ENCODE measurements at regions not wholly inside any gene's neighbourhood (a gene's known extent, or its start where the extent isn't known, plus 50 kb on each side); places are given as distances from the start of the nearest gene placed in this dataset.

- no peaks in the 10 kb centered on the region for H3K27me3 ChIP-seq (ENCODE audit: control insufficient read depth, insufficient read depth, low read length)
- no peaks in the 10 kb centered on the region for H3K36me3 ChIP-seq (ENCODE audit: control insufficient read depth, insufficient read depth, low read length)
Observed at GRCh38 chr14:101357038-101357437, 204.3 kb upstream of the DIO3 start.

GRCh38 chr14:101357559-101358319, 203.6 kb upstream of the DIO3 start:
- H3K27me3 ChIP-seq (ENCODE audit: control insufficient read depth, insufficient read depth, low read length), result no peaks in the 10 kb centered on the region
- H3K36me3 ChIP-seq (ENCODE audit: control insufficient read depth, insufficient read depth, low read length), result no peaks in the 10 kb centered on the region
- H3K4me3 ChIP-seq (ENCODE audit: low read length), result no peak overlapping the region
- peak overlapping the region; percentile 95 for H3K27ac ChIP-seq (ENCODE audit: low read depth, low read length)
- H3K4me1 ChIP-seq (ENCODE audit: control insufficient read depth, insufficient read depth, low read length), result peaks cover 36% of the 10 kb centered on the region
- no peak overlapping the region for H3K9ac ChIP-seq (ENCODE audit: low read length)

More at GRCh38 chr14:101357038-101357437, 204.3 kb upstream of the DIO3 start:
- Histone ChIP-seq H3K27ac (ENCODE audit: low read depth, low read length) (no peak overlapping the region), H3K9ac (ENCODE audit: low read length) (no peak overlapping the region), H3K4me3 (ENCODE audit: low read length) (no peak overlapping the region), H3K4me1 (ENCODE audit: control insufficient read depth, insufficient read depth, low read length) (peaks cover 36% of the 10 kb centered on the region)

GRCh38 chr14:101358320-101359125, 202.8 kb upstream of the DIO3 start:
- H3K4me1 ChIP-seq (ENCODE audit: control insufficient read depth, insufficient read depth, low read length), result peaks cover 42% of the 10 kb centered on the region
- H3K4me3 ChIP-seq (ENCODE audit: low read length), result no peak overlapping the region
- no peak overlapping the region for H3K9ac ChIP-seq (ENCODE audit: low read length)
- no peaks in the 10 kb centered on the region for H3K36me3 ChIP-seq (ENCODE audit: control insufficient read depth, insufficient read depth, low read length)
- peak overlapping the region; percentile 95 for H3K27ac ChIP-seq (ENCODE audit: low read depth, low read length)
- H3K27me3 ChIP-seq (ENCODE audit: control insufficient read depth, insufficient read depth, low read length), result no peaks in the 10 kb centered on the region

GRCh38 chr14:101359221-101360053, 201.9 kb upstream of the DIO3 start:
- H3K4me3 ChIP-seq (ENCODE audit: low read length), result no peak overlapping the region
- no peaks in the 10 kb centered on the region for H3K36me3 ChIP-seq (ENCODE audit: control insufficient read depth, insufficient read depth, low read length)
- no peak overlapping the region for H3K9ac ChIP-seq (ENCODE audit: low read length)
- H3K27me3 ChIP-seq (ENCODE audit: control insufficient read depth, insufficient read depth, low read length), result no peaks in the 10 kb centered on the region
- peak overlapping the region; percentile 95 for H3K27ac ChIP-seq (ENCODE audit: low read depth, low read length)
- peaks cover 52% of the 10 kb centered on the region for H3K4me1 ChIP-seq (ENCODE audit: control insufficient read depth, insufficient read depth, low read length)

- peak overlapping the region; percentile 17 for H3K4me3 ChIP-seq (ENCODE audit: low read length)
- peaks cover 58% of the 10 kb centered on the region for H3K4me1 ChIP-seq (ENCODE audit: control insufficient read depth, insufficient read depth, low read length)
- no peaks in the 10 kb centered on the region for H3K36me3 ChIP-seq (ENCODE audit: control insufficient read depth, insufficient read depth, low read length)
- no peak overlapping the region for H3K9ac ChIP-seq (ENCODE audit: low read length)
- H3K27ac ChIP-seq (ENCODE audit: low read depth, low read length), result peak overlapping the region; percentile 95
- H3K27me3 ChIP-seq (ENCODE audit: control insufficient read depth, insufficient read depth, low read length), result no peaks in the 10 kb centered on the region
Observed at GRCh38 chr14:101360054-101360911, 201.0 kb upstream of the DIO3 start.

GRCh38 chr14:101361044-101361443, 200.3 kb upstream of the DIO3 start:
- no peaks in the 10 kb centered on the region for H3K36me3 ChIP-seq (ENCODE audit: control insufficient read depth, insufficient read depth, low read length)
- no peaks in the 10 kb centered on the region for H3K27me3 ChIP-seq (ENCODE audit: control insufficient read depth, insufficient read depth, low read length)
- H3K4me3 ChIP-seq (ENCODE audit: low read length), result no peak overlapping the region
- peak overlapping the region; percentile 95 for H3K27ac ChIP-seq (ENCODE audit: low read depth, low read length)
- peaks cover 64% of the 10 kb centered on the region for H3K4me1 ChIP-seq (ENCODE audit: control insufficient read depth, insufficient read depth, low read length)
- no peak overlapping the region for H3K9ac ChIP-seq (ENCODE audit: low read length)

- H3K4me3 ChIP-seq (ENCODE audit: low read length), result no peak overlapping the region
- H3K36me3 ChIP-seq (ENCODE audit: control insufficient read depth, insufficient read depth, low read length), result no peaks in the 10 kb centered on the region
- H3K27ac ChIP-seq (ENCODE audit: low read depth, low read length), result peak overlapping the region; percentile 95
- peaks cover 64% of the 10 kb centered on the region for H3K4me1 ChIP-seq (ENCODE audit: control insufficient read depth, insufficient read depth, low read length)
- H3K27me3 ChIP-seq (ENCODE audit: control insufficient read depth, insufficient read depth, low read length), result no peaks in the 10 kb centered on the region
- no peak overlapping the region for H3K9ac ChIP-seq (ENCODE audit: low read length)
Observed at GRCh38 chr14:101361451-101362433, 199.6 kb upstream of the DIO3 start.

GRCh38 chr14:101362529-101363260, 198.6 kb upstream of the DIO3 start:
- Histone ChIP-seq H3K36me3 (ENCODE audit: control insufficient read depth, insufficient read depth, low read length) (no peaks in the 10 kb centered on the region), H3K27me3 (ENCODE audit: control insufficient read depth, insufficient read depth, low read length) (no peaks in the 10 kb centered on the region), H3K9ac (ENCODE audit: low read length) (no peak overlapping the region), H3K4me1 (ENCODE audit: control insufficient read depth, insufficient read depth, low read length) (peaks cover 64% of the 10 kb centered on the region), H3K27ac (ENCODE audit: low read depth, low read length) (no peak overlapping the region), H3K4me3 (ENCODE audit: low read length) (no peak overlapping the region)

GRCh38 chr14:101363261-101363555, 198.1 kb upstream of the DIO3 start:
- Histone ChIP-seq H3K9ac (ENCODE audit: low read length) (no peak overlapping the region), H3K4me1 (ENCODE audit: control insufficient read depth, insufficient read depth, low read length) (peaks cover 62% of the 10 kb centered on the region), H3K27ac (ENCODE audit: low read depth, low read length) (peak overlapping the region; percentile 44), H3K36me3 (ENCODE audit: control insufficient read depth, insufficient read depth, low read length) (no peaks in the 10 kb centered on the region), H3K4me3 (ENCODE audit: low read length) (no peak overlapping the region), H3K27me3 (ENCODE audit: control insufficient read depth, insufficient read depth, low read length) (no peaks in the 10 kb centered on the region)

- Histone ChIP-seq H3K4me1 (ENCODE audit: control insufficient read depth, insufficient read depth, low read length) (peaks cover 55% of the 10 kb centered on the region), H3K36me3 (ENCODE audit: control insufficient read depth, insufficient read depth, low read length) (no peaks in the 10 kb centered on the region), H3K9ac (ENCODE audit: low read length) (no peak overlapping the region), H3K27ac (ENCODE audit: low read depth, low read length) (peak overlapping the region; percentile 97), H3K4me3 (ENCODE audit: low read length) (no peak overlapping the region), H3K27me3 (ENCODE audit: control insufficient read depth, insufficient read depth, low read length) (no peaks in the 10 kb centered on the region)
Observed at GRCh38 chr14:101363880-101364391, 197.4 kb upstream of the DIO3 start.
